H1 (cell line): ENCODE measurements at regions not wholly inside any gene's neighbourhood (a gene's known extent, or its start where the extent isn't known, plus 50 kb on each side); places are given as distances from the start of the nearest gene placed in this dataset.

Experiments used
- CTCF ChIA-PET: fragments of 300-600 bp; sonication (Branson Sonifier 250); formaldehyde crosslinking; loops from one replicate; lab custom pipeline; 2021; ENCODE audit not compliant: partially characterized antibody; lab: Charles Lee
- POLR2A ChIA-PET: fragments of 300-600 bp; sonication (Branson Sonifier 250); formaldehyde crosslinking; loops from one replicate; lab custom pipeline; 2021; ENCODE audit warnings: inconsistent platforms; ENCODE audit not compliant: partially characterized antibody; lab: Charles Lee
- DNase-seq, 2 experiments: peaks; one replicate each; pipeline versions ENCODE4 v3.0.0 to v3.0.0-alpha.2; 2010 to 2022; ENCODE audit warnings: low spot score in 2 of 2, low read depth in 1 of 2, mixed read lengths in 1 of 2
- FAIRE-seq: peaks from 2 replicates; lab custom pipeline; 2011; peaks lifted over from hg19 to GRCh38; lab: Jason Lieb, UNC
- H2AFZ ChIP-seq: 2 replicates; pipeline ENCODE4 v1.8.1; 2012; ENCODE audit warnings: low read length, inconsistent platforms
- H2AK5ac ChIP-seq: 2 replicates; pipeline ENCODE4 v1.6.1; 2013; ENCODE audit warnings: low read depth, low read length
- H2BK120ac ChIP-seq: replicated peaks from 2 replicates; pipeline ENCODE3; 2013; ENCODE audit warnings: low read depth, low read length, inconsistent platforms
- H2BK12ac ChIP-seq: 2 replicates; pipeline ENCODE4 v1.6.1; 2013; ENCODE audit warnings: low read depth, low read length
- H2BK15ac ChIP-seq: 2 replicates; pipeline ENCODE4 v1.6.1; 2013; ENCODE audit warnings: low read length
- H2BK20ac ChIP-seq: 2 replicates; pipeline ENCODE4 v1.6.1; 2013; ENCODE audit warnings: low read length
- H2BK5ac ChIP-seq: 2 replicates; pipeline ENCODE4 v1.6.1; 2013; ENCODE audit warnings: low read depth, low read length
- H3K14ac ChIP-seq: 2 replicates; pipeline ENCODE4 v1.6.1; 2013; ENCODE audit warnings: inconsistent platforms; ENCODE audit not compliant: insufficient read length
- H3K18ac ChIP-seq: 2 replicates; pipeline ENCODE4 v1.6.1; 2013; ENCODE audit warnings: low read length; ENCODE audit errors: extremely low read depth
- H3K23ac ChIP-seq: 2 replicates; pipeline ENCODE4 v1.6.1; 2013; ENCODE audit warnings: inconsistent platforms; ENCODE audit not compliant: insufficient read length
- H3K23me2 ChIP-seq: 2 replicates; pipeline ENCODE4 v1.6.1; 2013; ENCODE audit warnings: low read depth, low read length
- H3K27ac ChIP-seq: 2 replicates; pipeline ENCODE4 v1.6.1; 2011; ENCODE audit warnings: low read depth, low read length, inconsistent platforms
- H3K27me3 ChIP-seq, 4 experiments: replicated peaks in 1 of 4; 1 replicate in 1 of 4; 2 replicates in 3 of 4; pipeline versions ENCODE4 v1.6.1 to v1.8.1; 2011 to 2013; ENCODE audit warnings: low read length in 3 of 4, mild to moderate bottlenecking in 3 of 4, inconsistent platforms in 2 of 4, mixed read lengths in 2 of 4, moderate library complexity in 1 of 4; ENCODE audit not compliant: control insufficient read depth in 3 of 4, insufficient read depth in 3 of 4; ENCODE audit errors: extremely low read depth in 1 of 4
- H3K36me3 ChIP-seq, 4 experiments: 2 replicates each; pipeline versions ENCODE4 v1.6.1 to v1.8.1; 2011 to 2013; ENCODE audit warnings: mild to moderate bottlenecking in 4 of 4, low read length in 3 of 4, moderate library complexity in 2 of 4, control low read depth in 1 of 4, inconsistent platforms in 1 of 4; ENCODE audit not compliant: insufficient read depth in 4 of 4, control insufficient read depth in 2 of 4
- H3K4ac ChIP-seq: replicated peaks from 2 replicates; pipeline ENCODE3; 2013; ENCODE audit warnings: low read length, low read depth, mixed read lengths, inconsistent platforms; ENCODE audit not compliant: insufficient read length
- H3K4me1 ChIP-seq, 4 experiments: replicated peaks in 1 of 4; 1 replicate in 1 of 4; 2 replicates in 3 of 4; pipeline versions ENCODE4 v1.6.1 to v1.8.1; 2011 to 2013; ENCODE audit warnings: low read length in 3 of 4, inconsistent platforms in 2 of 4, mixed read lengths in 1 of 4; ENCODE audit not compliant: insufficient read depth in 4 of 4, control insufficient read depth in 3 of 4
- H3K4me2 ChIP-seq, 2 experiments: 2 replicates each; pipeline versions ENCODE4 v1.6.1 to v1.8.1; 2011 to 2013; ENCODE audit warnings: low read depth in 2 of 2, low read length in 2 of 2, control low read depth in 1 of 2, inconsistent platforms in 1 of 2, mild to moderate bottlenecking in 1 of 2; ENCODE audit not compliant: insufficient read depth in 1 of 2
- H3K4me3 ChIP-seq, 4 experiments: fragments of 200-600, 300-600 bp in 1 of 4; sonication (generic), shearing (Covaris generic), sonication (Bioruptor Twin) in 1 of 4; 2 replicates each; pipeline versions ENCODE4 v1.5.1 to v1.8.1; 2011 to 2016; ENCODE audit warnings: low read length in 4 of 4, low read depth in 3 of 4, control low read depth in 2 of 4, inconsistent platforms in 2 of 4, mild to moderate bottlenecking in 2 of 4, mixed read lengths in 1 of 4, moderate library complexity in 1 of 4; ENCODE audit not compliant: insufficient read depth in 2 of 4; ENCODE audit errors: extremely low read depth in 1 of 4
- H3K56ac ChIP-seq: replicated peaks from 2 replicates; pipeline ENCODE3; 2013; ENCODE audit warnings: low read depth, mild to moderate bottlenecking, mixed read lengths, low read length, inconsistent platforms; ENCODE audit not compliant: insufficient read length
- H3K79me1 ChIP-seq: 2 replicates; pipeline ENCODE4 v1.6.1; 2013; ENCODE audit warnings: low read depth, low read length, control low read depth
- H3K79me2 ChIP-seq, 2 experiments: 2 replicates each; pipeline versions ENCODE4 v1.6.1 to v1.8.1; 2012 to 2013; ENCODE audit warnings: low read length in 2 of 2, mild to moderate bottlenecking in 2 of 2, inconsistent platforms in 1 of 2; ENCODE audit not compliant: insufficient read depth in 2 of 2, control insufficient read depth in 1 of 2
- H3K9ac ChIP-seq, 4 experiments: replicated peaks in 1 of 4; 1 replicate in 1 of 4; 2 replicates in 3 of 4; pipeline versions ENCODE4 v1.6.1 to v1.8.1; 2011 to 2013; ENCODE audit warnings: low read depth in 3 of 4, low read length in 3 of 4, control low read depth in 2 of 4, mild to moderate bottlenecking in 2 of 4, moderate library complexity in 2 of 4, inconsistent platforms in 1 of 4; ENCODE audit errors: extremely low read depth in 1 of 4
- H3K9me3 ChIP-seq, 2 experiments: 2 replicates each; pipeline versions ENCODE4 v1.6.1 to v1.8.1; 2012 to 2013; ENCODE audit warnings: mild to moderate bottlenecking in 2 of 2, moderate library complexity in 2 of 2, control low read depth in 1 of 2, inconsistent platforms in 1 of 2, low read depth in 1 of 2, low read length in 1 of 2, mixed read lengths in 1 of 2; ENCODE audit not compliant: insufficient read depth in 2 of 2
- H4K20me1 ChIP-seq, 2 experiments: replicated peaks in 1 of 2; 2 replicates each; pipeline versions ENCODE3 to v1.8.1; 2011 to 2013; ENCODE audit warnings: inconsistent platforms in 2 of 2, low read length in 2 of 2, mild to moderate bottlenecking in 1 of 2; ENCODE audit not compliant: insufficient read depth in 2 of 2, control insufficient read depth in 1 of 2
- H4K5ac ChIP-seq: 2 replicates; pipeline ENCODE4 v1.6.1; 2013; ENCODE audit warnings: low read length, low read depth, mixed read lengths, inconsistent platforms; ENCODE audit not compliant: insufficient read length
- H4K8ac ChIP-seq: 2 replicates; pipeline ENCODE4 v1.8.0; 2013; ENCODE audit warnings: mild to moderate bottlenecking, moderate library complexity, low read length, inconsistent platforms; ENCODE audit not compliant: insufficient read depth; ENCODE audit errors: extremely low read depth
- H4K91ac ChIP-seq: replicated peaks from 2 replicates; pipeline ENCODE3; 2013; ENCODE audit warnings: low read length, mixed read lengths, inconsistent platforms; ENCODE audit not compliant: insufficient read length
- BCL11A ChIP-seq, 2 experiments: IDR thresholded peaks; one replicate each; pipeline ENCODE4 v1.6.1; 2011; ENCODE audit warnings: low read depth in 2 of 2, low read length in 2 of 2, mild to moderate bottlenecking in 2 of 2
- WGBS, 2 experiments: shearing (Covaris generic) in 1 of 2; methylation state at CpG; one replicate each; pipeline versions ENCODE4 v1.1.6 to v1.1.7; 2013 to 2015; ENCODE audit warnings: low lambda C conversion rate in 2 of 2, mixed read lengths in 2 of 2, inconsistent platforms in 1 of 2, low coverage in 1 of 2, missing lambda C conversion rate in 1 of 2; ENCODE audit not compliant: insufficient replicate concordance in 2 of 2, insufficient coverage in 1 of 2, insufficient read length in 1 of 2; ENCODE audit errors: extremely low coverage in 1 of 2, missing lambda C conversion rate in 1 of 2; 5-methylcytosine and 5-hydroxymethylcytosine counted together

DNA sequence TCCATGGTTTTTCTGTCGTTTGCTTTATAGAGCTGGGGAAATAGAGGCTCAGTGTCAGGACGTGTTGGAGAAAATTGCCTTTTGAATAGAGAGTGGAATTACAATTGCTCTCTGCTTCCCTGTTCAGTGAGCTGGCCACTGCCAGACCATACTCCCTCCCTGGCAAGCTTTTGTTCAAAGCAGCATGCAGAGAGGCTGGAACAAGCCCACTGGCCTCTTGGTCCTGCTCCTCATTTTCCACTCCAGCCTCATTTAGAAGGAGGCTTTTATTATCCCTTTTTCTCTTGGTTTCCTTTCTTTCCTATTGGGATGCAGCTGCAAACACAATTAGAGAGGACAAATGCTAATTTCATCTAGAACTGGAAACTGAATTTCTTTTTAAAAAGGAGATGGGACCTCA is 302.2 kb upstream of the PODXL start:
- Histone ChIP-seq H3K27ac (no peak overlapping the region), H3K36me3 (no peaks in the 10 kb centered on the region), H3K23ac (no peak overlapping the region), H3K4me1 (no peaks in the 10 kb centered on the region), H2BK120ac (no peak overlapping the region), H2AFZ (no peak overlapping the region), H2BK15ac (no peak overlapping the region), H4K8ac (no peak overlapping the region), H3K14ac (no peak overlapping the region), H2BK20ac (no peak overlapping the region), H3K4me2 (no peak overlapping the region), H3K56ac (no peak overlapping the region), H3K27me3 (no peaks in the 10 kb centered on the region), H4K5ac (no peak overlapping the region), H3K4ac (no peak overlapping the region), H4K20me1 (no peaks in the 10 kb centered on the region), H3K79me2 (no peaks in the 10 kb centered on the region), H4K91ac (no peak overlapping the region), H3K4me3 (no peak overlapping the region), H3K9me3 (no peaks in the 10 kb centered on the region), H3K18ac (no peak overlapping the region), H2BK5ac (no peak overlapping the region), H2BK12ac (no peak overlapping the region), H2AK5ac (no peak overlapping the region), H3K9ac (no peak overlapping the region; a peak in 1 of 7 replicates), H3K79me1 (no peaks in the 10 kb centered on the region), H3K23me2 (no peaks in the 10 kb centered on the region)
- 71% methylated on average over 2 of the region's 2 CpGs; no CpG with 5 or more reads in 1 of the 2 experiments for WGBS, 2 experiments
- no peak for DNase-seq
- ChIA-PET CTCF (interaction anchor here (0.6 to 6.1 kb wide), 69 partner anchors 9 to 722 kb away, joined by 3 to 60 read pairs (median 5); no protein-coding TSS in a partner anchor), POLR2A (interaction anchor here (1.6 kb wide), 1 partner anchor 14 kb away, joined by 5 read pairs; no protein-coding TSS in a partner anchor)
- no peak for FAIRE-seq
- TF ChIP-seq BCL11A (IDR thresholded peaks at IDR 0.05; ENCODE audit: low read depth in 2 of 2, low read length in 2 of 2), result no peak
